CD8-positive, alpha-beta memory T cell (primary cell): ENCODE measurements at regions not wholly inside any gene's neighbourhood (a gene's known extent, or its start where the extent isn't known, plus 50 kb on each side); places are given as distances from the start of the nearest gene placed in this dataset.

Experiments used
- CTCF ChIA-PET: fragments of 350-600 bp; sonication (Branson Sonifier 250); formaldehyde crosslinking; loops from one replicate; lab custom pipeline; 2021; ENCODE audit warnings: antibody characterized with exemption; lab: Charles Lee
- POLR2A ChIA-PET: fragments of 350-600 bp; sonication (Branson Sonifier 250); formaldehyde crosslinking; loops from one replicate; lab custom pipeline; 2021; ENCODE audit warnings: antibody characterized with exemption; lab: Charles Lee
- DNase-seq, 5 donors: peaks; one replicate each; pipeline versions ENCODE4 v3.0.0 to v3.0.0-alpha.2; 2020 to 2022; ENCODE audit warnings: mixed read lengths in 1 of 5
- H3K27ac ChIP-seq: one replicate; pipeline ENCODE4 v1.7.0; 2013; ENCODE audit warnings: low read depth, mild to moderate bottlenecking, low read length, moderate library complexity
- H3K27me3 ChIP-seq: 2 replicates; pipeline ENCODE4 v1.7.0; 2013; ENCODE audit warnings: low read length, mild to moderate bottlenecking; ENCODE audit not compliant: insufficient read depth, poor library complexity, severe bottlenecking
- H3K36me3 ChIP-seq: 2 replicates; pipeline ENCODE4 v1.7.0; 2013; ENCODE audit warnings: mild to moderate bottlenecking, low read length, moderate library complexity; ENCODE audit not compliant: insufficient read depth
- H3K4me1 ChIP-seq: 2 replicates; pipeline ENCODE4 v1.7.0; 2013; ENCODE audit warnings: mild to moderate bottlenecking, low read length, moderate library complexity; ENCODE audit not compliant: insufficient read depth
- H3K4me3 ChIP-seq: 2 replicates; pipeline ENCODE4 v1.7.0; 2013; ENCODE audit warnings: mild to moderate bottlenecking, low read length
- H3K9me3 ChIP-seq: 2 replicates; pipeline ENCODE4 v1.7.0; 2013; ENCODE audit warnings: mild to moderate bottlenecking, low read length
- H3K27ac Mint-ChIP-seq, 8 donors: one replicate each; pipeline ENCODE4 v1.8.0; 2020 to 2021; ENCODE audit warnings: mixed read lengths in 8 of 8, mild to moderate bottlenecking in 6 of 8, inconsistent platforms in 3 of 8, moderate library complexity in 3 of 8
- H3K27me3 Mint-ChIP-seq, 2 donors: one replicate each; pipeline ENCODE4 v1.8.0; 2020 to 2021; ENCODE audit warnings: mixed read lengths in 2 of 2, mild to moderate bottlenecking in 1 of 2, moderate library complexity in 1 of 2
- H3K36me3 Mint-ChIP-seq, 3 donors: one replicate each; pipeline ENCODE4 v1.8.0; 2020 to 2021; ENCODE audit warnings: mixed read lengths in 3 of 3, inconsistent platforms in 1 of 3, mild to moderate bottlenecking in 1 of 3
- H3K4me1 Mint-ChIP-seq, 3 donors: one replicate each; pipeline ENCODE4 v1.8.0; 2020 to 2021; ENCODE audit warnings: mixed read lengths in 3 of 3, inconsistent platforms in 1 of 3, mild to moderate bottlenecking in 1 of 3
- H3K4me3 Mint-ChIP-seq, 7 donors: one replicate each; pipeline ENCODE4 v1.8.0; 2020 to 2021; ENCODE audit warnings: mixed read lengths in 7 of 7, mild to moderate bottlenecking in 6 of 7, moderate library complexity in 4 of 7, inconsistent platforms in 2 of 7
- H3K9me3 Mint-ChIP-seq, 5 donors: one replicate each; pipeline ENCODE4 v1.8.0; 2020 to 2022; ENCODE audit warnings: mixed read lengths in 5 of 5, mild to moderate bottlenecking in 3 of 5, moderate library complexity in 2 of 5, inconsistent platforms in 1 of 5

- Histone ChIP-seq H3K9me3 (no peaks in the 10 kb centered on the region), H3K27ac (no peak overlapping the region), H3K4me3 (no peak overlapping the region), H3K4me1 (no peaks in the 10 kb centered on the region), H3K27me3 (no peaks in the 10 kb centered on the region), H3K36me3 (no peaks in the 10 kb centered on the region)
- H3K4me1 Mint-ChIP-seq: no peaks in the 10 kb centered on the region
- no peak overlapping the region for H3K27ac Mint-ChIP-seq
- POLR2A ChIA-PET: no interaction called here
- no peak overlapping the region for H3K4me3 Mint-ChIP-seq
- no peak for DNase-seq
- CTCF ChIA-PET: interaction anchor here (0.7 kb wide), 1 partner anchor 16 kb away, joined by 3 read pairs; no protein-coding TSS in a partner anchor
- no peaks in the 10 kb centered on the region for H3K36me3 Mint-ChIP-seq
- peaks cover 0 to 3% (median 0%) of the 10 kb centered on the region in 5 donors for H3K9me3 Mint-ChIP-seq
- no peaks in the 10 kb centered on the region for H3K27me3 Mint-ChIP-seq
Observed at GRCh38 chr14:54121466-54122027, 164.9 kb upstream of the BMP4 start.

- no peak for DNase-seq
- Mint-ChIP-seq H3K27ac (no peak overlapping the region), H3K9me3 (peaks cover 0 to 3% (median 0%) of the 10 kb centered on the region in 5 donors), H3K36me3 (no peaks in the 10 kb centered on the region), H3K4me3 (no peak overlapping the region), H3K4me1 (no peaks in the 10 kb centered on the region), H3K27me3 (no peaks in the 10 kb centered on the region)
- Histone ChIP-seq H3K27me3 (no peaks in the 10 kb centered on the region), H3K9me3 (no peaks in the 10 kb centered on the region), H3K27ac (no peak overlapping the region), H3K4me1 (no peaks in the 10 kb centered on the region), H3K36me3 (no peaks in the 10 kb centered on the region), H3K4me3 (no peak overlapping the region)
- POLR2A ChIA-PET: no interaction called here
- CTCF ChIA-PET: no interaction called here
Observed at GRCh38 chr14:54123841-54124240, 167.2 kb upstream of the BMP4 start.

GRCh38 chr14:54125109-54125508, 168.5 kb upstream of the BMP4 start:
- Histone ChIP-seq H3K4me3 (no peak overlapping the region), H3K36me3 (no peaks in the 10 kb centered on the region), H3K27me3 (no peaks in the 10 kb centered on the region), H3K4me1 (no peaks in the 10 kb centered on the region), H3K9me3 (no peaks in the 10 kb centered on the region), H3K27ac (no peak overlapping the region)
- Mint-ChIP-seq H3K4me3 (no peak overlapping the region), H3K9me3 (peaks cover 0 to 3% (median 0%) of the 10 kb centered on the region in 5 donors), H3K4me1 (no peaks in the 10 kb centered on the region), H3K27ac (no peak overlapping the region), H3K36me3 (no peaks in the 10 kb centered on the region), H3K27me3 (no peaks in the 10 kb centered on the region)
- ChIA-PET CTCF (no interaction called here), POLR2A (no interaction called here)
- DNase-seq: no peak

- no peak for DNase-seq
- no peak overlapping the region for H3K4me3 ChIP-seq
- Mint-ChIP-seq H3K36me3 (no peaks in the 10 kb centered on the region), H3K4me1 (no peaks in the 10 kb centered on the region), H3K9me3 (peaks cover 0 to 2% (median 0%) of the 10 kb centered on the region in 5 donors), H3K27ac (peak overlapping the region in 1 of 8 donors; percentile 27), H3K27me3 (no peaks in the 10 kb centered on the region), H3K4me3 (no peak overlapping the region)
- POLR2A ChIA-PET: no interaction called here
- no peak overlapping the region for H3K27ac ChIP-seq
- H3K4me1 ChIP-seq: no peaks in the 10 kb centered on the region
- CTCF ChIA-PET: no interaction called here
- no peaks in the 10 kb centered on the region for H3K36me3 ChIP-seq
- no peaks in the 10 kb centered on the region for H3K27me3 ChIP-seq
- H3K9me3 ChIP-seq: no peaks in the 10 kb centered on the region
Observed at GRCh38 chr14:54126947-54127346, 170.3 kb upstream of the BMP4 start.

GRCh38 chr14:54127526-54127925, 170.9 kb upstream of the BMP4 start:
- POLR2A ChIA-PET: no interaction called here
- Mint-ChIP-seq H3K4me3 (no peak overlapping the region), H3K4me1 (no peaks in the 10 kb centered on the region), H3K9me3 (peaks cover 0 to 2% (median 0%) of the 10 kb centered on the region in 5 donors), H3K27ac (no peak overlapping the region), H3K36me3 (no peaks in the 10 kb centered on the region), H3K27me3 (no peaks in the 10 kb centered on the region)
- Histone ChIP-seq H3K27me3 (no peaks in the 10 kb centered on the region), H3K4me3 (no peak overlapping the region), H3K36me3 (no peaks in the 10 kb centered on the region), H3K9me3 (no peaks in the 10 kb centered on the region), H3K27ac (no peak overlapping the region), H3K4me1 (no peaks in the 10 kb centered on the region)
- no peak for DNase-seq
- CTCF ChIA-PET: no interaction called here

GRCh38 chr14:54129850-54130640, 173.4 kb upstream of the BMP4 start:
- Mint-ChIP-seq H3K4me3 (no peak overlapping the region), H3K27ac (no peak overlapping the region), H3K9me3 (no peaks in the 10 kb centered on the region), H3K36me3 (no peaks in the 10 kb centered on the region), H3K27me3 (no peaks in the 10 kb centered on the region), H3K4me1 (no peaks in the 10 kb centered on the region)
- no peaks in the 10 kb centered on the region for H3K4me1 ChIP-seq
- no peak overlapping the region for H3K27ac ChIP-seq
- H3K9me3 ChIP-seq: no peaks in the 10 kb centered on the region
- no peaks in the 10 kb centered on the region for H3K36me3 ChIP-seq
- CTCF ChIA-PET: no interaction called here
- no peak overlapping the region for H3K4me3 ChIP-seq
- POLR2A ChIA-PET: no interaction called here
- H3K27me3 ChIP-seq: no peaks in the 10 kb centered on the region
- DNase-seq: no peak

GRCh38 chr14:54132496-54132895, 175.9 kb upstream of the BMP4 start:
- Mint-ChIP-seq H3K4me1 (no peaks in the 10 kb centered on the region), H3K9me3 (peaks cover 0 to 1% (median 0%) of the 10 kb centered on the region in 5 donors), H3K27me3 (peaks cover 0 to 2% of the 10 kb centered on the region in 2 donors), H3K36me3 (no peaks in the 10 kb centered on the region), H3K4me3 (no peak overlapping the region), H3K27ac (no peak overlapping the region)
- Histone ChIP-seq H3K4me1 (no peaks in the 10 kb centered on the region), H3K27ac (no peak overlapping the region), H3K36me3 (no peaks in the 10 kb centered on the region), H3K27me3 (no peaks in the 10 kb centered on the region), H3K9me3 (no peaks in the 10 kb centered on the region), H3K4me3 (no peak overlapping the region)
- ChIA-PET POLR2A (no interaction called here), CTCF (no interaction called here)
- no peak for DNase-seq

- Mint-ChIP-seq H3K4me1 (no peaks in the 10 kb centered on the region), H3K27ac (no peak overlapping the region), H3K9me3 (peaks cover 0 to 4% (median 0%) of the 10 kb centered on the region in 5 donors), H3K27me3 (peaks cover 0 to 2% of the 10 kb centered on the region in 2 donors), H3K4me3 (no peak overlapping the region), H3K36me3 (no peaks in the 10 kb centered on the region)
- no peaks in the 10 kb centered on the region for H3K9me3 ChIP-seq
- no peak for DNase-seq
- H3K27me3 ChIP-seq: no peaks in the 10 kb centered on the region
- H3K27ac ChIP-seq: no peak overlapping the region
- CTCF ChIA-PET: no interaction called here
- no peak overlapping the region for H3K4me3 ChIP-seq
- POLR2A ChIA-PET: no interaction called here
- H3K4me1 ChIP-seq: no peaks in the 10 kb centered on the region
- no peaks in the 10 kb centered on the region for H3K36me3 ChIP-seq
Observed at GRCh38 chr14:54133896-54134295, 177.3 kb upstream of the BMP4 start.
